Transverse colon (tissue), 4 donors: ENCODE measurements at regions not wholly inside any gene's neighbourhood (a gene's known extent, or its start where the extent isn't known, plus 50 kb on each side); places are given as distances from the start of the nearest gene placed in this dataset.

Experiments
- EP300 ChIP-seq: sonication (generic); formaldehyde crosslinking; IDR thresholded peaks from one replicate; pipeline ENCODE4 v1.6.1; 2017; ENCODE audit warnings: antibody characterized with exemption, low read depth
- POLR2AphosphoS5 ChIP-seq, 3 donors: sonication (generic); formaldehyde crosslinking; IDR thresholded peaks; one replicate each; pipeline ENCODE4 v1.6.1; 2016; ENCODE audit warnings: antibody characterized with exemption in 3 of 3
- TF ChIP-seq, protein P1 (sequence below), 5 experiments: fragments of 200-600 bp in 3 of 5; fragments of 450-650 bp in 2 of 5; sonication (generic) in 3 of 5; IDR thresholded peaks; 1 replicate in 2 of 5; 2 replicates in 3 of 5; pipeline ENCODE4 v1.5.1; 2016 to 2017; ENCODE audit warnings: antibody characterized with exemption in 5 of 5, inconsistent platforms in 3 of 5, mild to moderate bottlenecking in 2 of 5, moderate library complexity in 1 of 5

DNA sequence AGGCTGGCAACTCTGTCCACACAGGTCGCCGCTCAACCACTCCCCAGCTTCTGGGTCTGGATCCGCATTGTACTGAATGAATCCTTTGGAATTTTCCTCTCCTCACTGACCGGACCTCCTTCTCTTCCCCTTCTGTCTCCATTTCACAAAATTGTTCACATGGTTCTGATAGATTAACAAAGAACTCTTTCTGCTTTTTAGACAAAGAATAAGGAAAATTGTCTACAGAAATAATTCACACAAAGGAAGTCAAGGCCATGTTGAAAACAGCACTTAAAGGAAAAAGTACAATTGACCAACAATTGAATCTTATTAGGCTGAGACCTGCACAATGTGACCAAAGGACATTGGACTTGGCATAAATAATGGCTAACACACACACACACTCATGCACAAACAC is 73.6 kb upstream of the GLI2 start:
- TF ChIP-seq, protein P1, sequence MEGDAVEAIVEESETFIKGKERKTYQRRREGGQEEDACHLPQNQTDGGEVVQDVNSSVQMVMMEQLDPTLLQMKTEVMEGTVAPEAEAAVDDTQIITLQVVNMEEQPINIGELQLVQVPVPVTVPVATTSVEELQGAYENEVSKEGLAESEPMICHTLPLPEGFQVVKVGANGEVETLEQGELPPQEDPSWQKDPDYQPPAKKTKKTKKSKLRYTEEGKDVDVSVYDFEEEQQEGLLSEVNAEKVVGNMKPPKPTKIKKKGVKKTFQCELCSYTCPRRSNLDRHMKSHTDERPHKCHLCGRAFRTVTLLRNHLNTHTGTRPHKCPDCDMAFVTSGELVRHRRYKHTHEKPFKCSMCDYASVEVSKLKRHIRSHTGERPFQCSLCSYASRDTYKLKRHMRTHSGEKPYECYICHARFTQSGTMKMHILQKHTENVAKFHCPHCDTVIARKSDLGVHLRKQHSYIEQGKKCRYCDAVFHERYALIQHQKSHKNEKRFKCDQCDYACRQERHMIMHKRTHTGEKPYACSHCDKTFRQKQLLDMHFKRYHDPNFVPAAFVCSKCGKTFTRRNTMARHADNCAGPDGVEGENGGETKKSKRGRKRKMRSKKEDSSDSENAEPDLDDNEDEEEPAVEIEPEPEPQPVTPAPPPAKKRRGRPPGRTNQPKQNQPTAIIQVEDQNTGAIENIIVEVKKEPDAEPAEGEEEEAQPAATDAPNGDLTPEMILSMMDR (IDR thresholded peaks at IDR 0.05): no peak
- no peak for TF ChIP-seq POLR2AphosphoS5 (IDR thresholded peaks at IDR 0.05)
- no peak for TF ChIP-seq EP300
